CMK (cell line): ENCODE measurements at regions not wholly inside any gene's neighbourhood (a gene's known extent, or its start where the extent isn't known, plus 50 kb on each side); places are given as distances from the start of the nearest gene placed in this dataset.

Source experiments
- DNase-seq: peaks from one replicate; pipeline ENCODE4 v3.0.0-alpha.2; 2010; ENCODE audit warnings: low read depth

GRCh38 chr16:80356365-80356764 lies 184.4 kb upstream of the DYNLRB2 start:
- DNase-seq, result no peak

DNA sequence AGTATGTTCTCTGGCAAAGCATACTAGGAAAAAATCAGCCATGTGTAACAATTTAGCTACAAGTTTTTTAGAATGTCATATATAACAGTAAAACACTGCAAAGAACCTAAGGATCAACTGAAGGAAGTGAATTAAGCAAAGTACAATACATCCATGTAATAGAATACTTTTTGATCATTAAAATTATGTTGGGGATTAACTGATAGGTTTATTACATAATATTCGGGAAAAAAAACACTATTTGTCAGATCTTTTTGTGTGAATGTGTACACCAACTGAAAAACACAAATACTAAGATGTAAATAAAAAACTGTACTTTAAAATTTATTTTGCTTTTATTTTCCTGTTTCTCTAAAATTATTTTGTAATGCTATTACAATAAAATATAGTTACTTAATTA lies 185.5 kb upstream of the DYNLRB2 start:
- no peak for DNase-seq

DNA sequence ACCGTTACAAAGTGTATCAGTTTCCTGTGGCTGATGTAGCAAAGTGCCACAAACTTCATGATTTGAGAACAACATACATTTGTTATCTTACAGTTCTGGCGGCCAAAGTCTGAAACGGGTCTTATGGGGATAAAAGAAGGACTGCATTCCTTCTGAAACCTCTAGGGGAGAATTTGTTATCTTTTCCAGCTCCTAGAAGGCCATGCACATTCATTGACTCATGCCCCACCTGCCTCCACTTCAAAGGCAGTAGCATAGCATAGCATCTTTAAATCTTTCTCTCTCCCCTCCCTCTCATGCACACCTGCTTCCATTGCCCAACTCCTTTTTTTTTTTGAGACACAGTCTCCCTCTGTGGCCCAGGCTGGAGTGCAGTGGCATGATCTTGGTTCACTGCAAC lies 190.7 kb upstream of the DYNLRB2 start:
- DNase-seq, result no peak

- no peak for DNase-seq
These were observed 192.9 kb upstream of the DYNLRB2 start for GRCh38 chr16:80347900-80348299.

GRCh38 chr16:80347002-80347401 lies 193.8 kb upstream of the DYNLRB2 start:
- no peak for DNase-seq

DNA sequence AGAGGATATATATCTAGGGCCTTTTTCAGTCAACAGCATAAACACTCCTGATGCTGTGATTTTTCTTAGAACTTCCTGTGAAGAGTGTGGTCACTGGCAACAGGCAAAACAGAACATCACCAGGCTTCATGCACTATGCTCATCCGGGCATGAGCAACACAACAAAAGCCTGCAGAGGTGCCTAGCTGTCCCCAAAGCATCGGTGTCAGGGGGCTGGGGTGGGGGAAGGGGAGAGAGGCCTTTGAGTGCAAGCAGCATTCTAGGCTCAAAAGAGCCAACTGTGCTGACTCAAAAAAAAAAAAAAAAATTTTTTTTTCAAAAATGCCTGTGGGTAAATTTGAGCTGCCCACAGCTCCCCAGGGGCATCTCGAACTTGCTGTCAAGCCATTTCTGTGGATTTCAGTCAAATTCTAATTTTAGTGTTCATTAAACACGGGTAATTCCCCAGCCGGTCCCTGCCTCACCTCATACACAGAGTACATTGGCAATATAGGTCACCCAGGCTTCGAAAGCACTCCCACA lies 194.6 kb upstream of the DYNLRB2 start:
- DNase-seq, result no peak

DNA sequence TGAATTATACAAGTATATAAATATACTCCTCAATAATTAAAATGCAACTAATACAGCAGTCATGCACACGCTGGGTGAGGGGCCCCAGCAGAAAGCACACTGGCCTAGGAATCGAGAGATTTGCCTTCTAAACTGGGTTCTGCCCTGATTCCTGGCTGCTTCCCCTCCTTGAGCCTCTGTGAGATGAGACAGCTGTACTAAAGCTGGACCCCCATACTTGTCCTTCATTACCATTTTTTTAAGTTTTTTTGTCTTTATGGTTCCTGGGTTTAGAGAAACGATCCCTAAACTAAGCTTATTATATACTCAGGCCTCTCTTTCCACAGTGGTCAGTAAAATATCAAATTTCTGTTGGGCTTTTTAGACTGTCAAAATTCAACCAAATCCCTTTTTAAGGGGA lies 195.1 kb upstream of the DYNLRB2 start:
- DNase-seq, result no peak

DNA sequence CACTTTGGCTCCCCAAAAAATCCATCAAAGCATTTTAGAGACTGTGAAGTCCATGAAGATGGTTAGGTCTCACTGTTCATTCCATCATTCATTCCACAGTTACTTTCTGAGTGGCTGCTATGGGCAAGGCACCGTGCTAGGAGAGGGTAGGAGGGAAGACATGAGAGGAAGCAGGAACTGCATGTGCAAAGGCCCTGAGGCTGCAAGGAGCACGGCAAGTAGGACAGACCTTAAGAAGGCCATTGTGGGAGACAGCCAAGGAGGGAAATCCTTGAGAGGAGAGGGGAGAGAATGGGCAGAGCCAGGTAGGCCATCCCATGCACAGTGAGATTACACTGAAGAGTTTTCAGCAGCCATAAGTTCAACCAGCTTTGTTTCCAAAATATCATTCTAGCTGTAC lies 196.2 kb upstream of the DYNLRB2 start:
- DNase-seq, result no peak

- DNase-seq, result no peak
These were observed 199.5 kb upstream of the DYNLRB2 start for GRCh38 chr16:80341263-80341662.

DNA sequence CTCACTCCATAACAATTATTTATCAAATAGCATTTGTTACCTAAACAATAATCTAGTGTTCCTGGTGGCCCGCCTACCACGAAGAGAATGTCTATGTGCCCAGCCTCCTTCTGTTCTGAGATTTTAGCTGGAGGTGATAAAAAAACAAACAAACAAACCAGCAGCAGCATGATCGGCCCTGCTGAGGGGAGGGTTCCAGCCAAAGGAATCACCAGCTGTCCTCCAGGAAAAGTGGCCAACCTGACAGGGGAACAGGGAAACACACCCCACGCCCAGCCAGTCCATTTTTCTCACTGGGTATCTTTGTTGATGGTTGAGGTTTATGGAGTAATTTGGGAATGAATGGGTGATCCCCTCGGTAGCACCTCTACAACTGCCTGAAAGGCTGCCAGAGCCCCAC lies 203.0 kb upstream of the DYNLRB2 start:
- DNase-seq, result no peak

DNA sequence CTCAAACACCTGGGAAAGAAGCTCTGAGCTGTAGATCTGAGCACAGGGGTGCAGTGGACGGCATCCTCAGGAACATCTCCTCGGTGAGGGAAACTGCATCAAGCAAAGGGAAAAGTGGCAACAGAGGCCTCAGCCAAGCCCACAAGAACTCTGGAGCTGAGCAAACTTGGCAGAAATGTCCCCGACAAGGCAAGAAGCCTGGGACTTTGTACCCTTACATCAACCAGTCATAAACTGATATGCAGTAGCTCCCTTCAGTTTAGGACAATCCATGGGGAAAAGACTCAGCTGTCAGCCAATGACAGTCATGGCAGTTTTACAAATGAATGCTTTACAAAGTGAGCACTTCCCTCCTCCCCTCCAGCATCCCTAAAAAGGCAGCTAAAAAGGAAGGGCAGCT lies 210.0 kb upstream of the DYNLRB2 start:
- DNase-seq, result no peak

GRCh38 chr16:80330150-80330549 lies 210.6 kb upstream of the DYNLRB2 start:
- DNase-seq, result no peak

DNA sequence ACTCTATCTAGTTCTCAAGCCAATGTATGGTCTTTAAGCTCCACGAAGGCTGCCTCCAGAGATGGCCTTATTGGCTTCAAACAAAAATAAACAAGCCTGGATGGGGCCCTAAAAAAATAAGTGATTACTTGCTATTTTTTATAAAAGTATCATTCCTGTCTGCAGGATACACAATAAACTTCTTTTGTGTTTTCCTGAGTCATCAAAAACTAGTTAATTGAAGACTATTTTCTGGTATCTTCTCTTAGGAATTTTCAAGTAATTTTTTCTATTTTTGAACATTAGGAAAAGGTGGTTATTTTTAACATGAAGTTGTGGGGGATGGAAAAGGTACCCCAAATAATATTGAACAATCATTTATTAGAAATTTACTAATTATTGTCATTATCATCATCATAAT lies 213.1 kb upstream of the DYNLRB2 start:
- no peak for DNase-seq

DNA sequence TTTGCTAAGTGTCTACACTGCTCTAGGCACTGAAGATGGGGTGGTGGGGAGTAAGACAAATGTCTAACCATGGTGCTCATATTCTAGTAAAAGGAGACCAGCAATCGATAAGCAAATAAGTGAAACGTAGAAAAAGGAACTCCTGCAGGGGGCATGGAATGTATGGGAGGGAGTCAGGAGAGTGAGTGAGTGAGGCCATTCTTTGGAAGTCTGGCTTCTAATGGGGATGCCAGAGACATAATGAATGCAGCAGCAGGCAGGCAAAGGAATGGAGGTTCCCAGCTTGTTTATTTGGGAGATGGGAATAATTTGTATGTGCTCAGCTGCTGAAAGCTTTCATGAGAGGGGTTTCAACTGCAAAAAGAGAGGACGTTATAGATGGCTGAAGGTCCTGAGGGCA lies 216.4 kb upstream of the DYNLRB2 start:
- no peak for DNase-seq

GRCh38 chr16:80323808-80324195 lies 217.0 kb upstream of the DYNLRB2 start:
- DNase-seq, result no peak

GRCh38 chr16:80323187-80323807 lies 217.5 kb upstream of the DYNLRB2 start:
- no peak for DNase-seq

DNA sequence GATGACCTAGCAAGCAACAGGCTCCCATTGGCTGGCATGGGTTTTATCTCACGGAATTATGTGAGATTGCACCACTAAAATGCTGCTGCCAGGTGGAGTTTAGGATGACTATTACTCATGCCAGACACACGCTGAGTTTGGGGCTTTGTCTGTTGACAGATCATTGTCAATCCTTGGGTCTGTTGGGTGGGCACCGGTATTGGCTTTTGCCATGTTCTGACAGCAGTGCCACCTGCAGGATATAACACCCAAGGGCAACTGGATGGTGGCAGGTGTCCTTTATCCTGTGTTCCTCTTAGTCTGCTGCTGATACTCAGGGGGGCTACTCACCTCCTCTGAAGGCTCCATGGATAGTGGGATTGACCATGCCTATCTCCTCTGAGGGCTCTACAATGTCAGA lies 221.6 kb upstream of the DYNLRB2 start:
- DNase-seq, result no peak

GRCh38 chr16:80318107-80318506 lies 222.7 kb upstream of the DYNLRB2 start:
- no peak for DNase-seq

GRCh38 chr16:80317599-80318037 lies 223.2 kb upstream of the DYNLRB2 start:
- no peak for DNase-seq

- no peak for DNase-seq
These were observed 223.7 kb upstream of the DYNLRB2 start for GRCh38 chr16:80317116-80317515.

DNA sequence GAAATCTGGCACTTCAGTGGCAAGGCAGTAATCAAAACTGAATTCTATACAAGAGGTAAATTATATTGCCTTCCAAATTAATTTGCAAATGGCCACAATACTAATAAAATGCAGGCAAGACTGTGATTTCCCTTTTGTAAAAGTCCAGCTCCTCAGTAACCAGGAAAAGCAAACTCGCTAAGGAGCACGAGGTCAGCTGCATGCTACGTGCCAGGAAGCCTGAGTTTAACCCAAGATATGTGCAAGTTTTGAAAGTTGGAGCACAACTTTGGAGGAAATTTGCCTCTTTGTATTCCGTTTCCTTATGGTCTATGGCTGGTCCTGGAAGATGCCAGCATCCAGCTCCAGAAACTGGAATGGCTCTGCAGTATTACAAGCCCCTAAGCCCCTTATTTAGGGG lies 226.8 kb upstream of the DYNLRB2 start:
- no peak for DNase-seq

GRCh38 chr16:80309178-80309577 lies 231.6 kb upstream of the DYNLRB2 start:
- no peak for DNase-seq

- DNase-seq, result no peak
These were observed 235.4 kb upstream of the DYNLRB2 start for GRCh38 chr16:80305410-80305809.

GRCh38 chr16:80303691-80304090 lies 237.1 kb upstream of the DYNLRB2 start:
- DNase-seq, result no peak

GRCh38 chr16:80300876-80301275 lies 239.9 kb upstream of the DYNLRB2 start:
- DNase-seq, result no peak
